Gastrocnemius medialis (tissue), 4 donors: ENCODE measurements at regions not wholly inside any gene's neighbourhood (a gene's known extent, or its start where the extent isn't known, plus 50 kb on each side); places are given as distances from the start of the nearest gene placed in this dataset.

ENCODE experiments used
- ATAC-seq, 2 donors: fragments of 150-250 bp; one replicate each; pipeline ENCODE4 v1.9.1; 2016
- DNase-seq, 2 donors: peaks; one replicate each; pipeline ENCODE4 v3.0.0-alpha.2; 2019
- H3K27ac ChIP-seq, 4 donors: fragments of 200-600 bp; sonication (generic); 1 replicate in 1 of 4; 2 replicates in 3 of 4; pipeline ENCODE4 v1.5.1; 2016 to 2018; ENCODE audit warnings: mild to moderate bottlenecking in 2 of 4, moderate library complexity in 1 of 4
- H3K27me3 ChIP-seq, 3 donors: fragments of 200-600 bp; sonication (generic) in 2 of 3; 1 replicate in 1 of 3; 2 replicates in 2 of 3; pipeline versions ENCODE4 v1.5.1 to v1.6.0; 2016 to 2019; ENCODE audit warnings: mild to moderate bottlenecking in 1 of 3, moderate library complexity in 1 of 3
- H3K36me3 ChIP-seq, 2 donors: fragments of 200-600 bp; sonication (generic) in 1 of 2; one replicate each; pipeline ENCODE4 v1.5.1; 2017 to 2018
- H3K4me1 ChIP-seq, 2 donors: fragments of 200-600 bp; sonication (generic) in 1 of 2; one replicate each; pipeline ENCODE4 v1.5.1; 2016 to 2017; ENCODE audit warnings: mild to moderate bottlenecking in 2 of 2
- H3K4me3 ChIP-seq, 4 donors: fragments of 200-600 bp; sonication (generic) in 3 of 4; 1 replicate in 1 of 4; 2 replicates in 3 of 4; pipeline ENCODE4 v1.5.1; 2016 to 2019; ENCODE audit warnings: mild to moderate bottlenecking in 2 of 4
- H3K9me3 ChIP-seq, 3 donors: fragments of 200-600 bp; sonication (generic) in 2 of 3; 1 replicate in 1 of 3; 2 replicates in 2 of 3; pipeline ENCODE4 v1.5.1; 2016 to 2019
- POLR2A ChIP-seq, 2 donors: fragments of 450-650 bp; IDR thresholded peaks; one replicate each; pipeline ENCODE4 v1.6.1; 2017; ENCODE audit warnings: antibody characterized with exemption in 2 of 2, mild to moderate bottlenecking in 2 of 2, moderate library complexity in 2 of 2
- in situ Hi-C, 4 donors: fragments of 200-750 bp; cut with MboI; loops; one replicate each; pipeline versions ENCODE4 v1.15.0 to v1.8.0; 2017; ENCODE audit warnings: low sequenced_read_pairs in 4 of 4
- intact Hi-C: fragments of 100-400 bp; cut with DNase I; formaldehyde crosslinking; loops from one replicate; pipeline ENCODE4 v1.15.1; 2023; ENCODE audit warnings: low total_unique reads
- TF ChIP-seq, protein P1 (sequence below), 5 experiments: fragments of 450-650 bp in 3 of 5; fragments of 200-600 bp in 2 of 5; sonication (generic) in 2 of 5; IDR thresholded peaks in 4 of 5; conservative IDR thresholded peaks in 1 of 5; 1 replicate in 4 of 5; 2 replicates in 1 of 5; pipeline ENCODE4 v1.5.1; 2016 to 2019; ENCODE audit warnings: antibody characterized with exemption in 5 of 5, mild to moderate bottlenecking in 3 of 5, moderate library complexity in 3 of 5

DNA sequence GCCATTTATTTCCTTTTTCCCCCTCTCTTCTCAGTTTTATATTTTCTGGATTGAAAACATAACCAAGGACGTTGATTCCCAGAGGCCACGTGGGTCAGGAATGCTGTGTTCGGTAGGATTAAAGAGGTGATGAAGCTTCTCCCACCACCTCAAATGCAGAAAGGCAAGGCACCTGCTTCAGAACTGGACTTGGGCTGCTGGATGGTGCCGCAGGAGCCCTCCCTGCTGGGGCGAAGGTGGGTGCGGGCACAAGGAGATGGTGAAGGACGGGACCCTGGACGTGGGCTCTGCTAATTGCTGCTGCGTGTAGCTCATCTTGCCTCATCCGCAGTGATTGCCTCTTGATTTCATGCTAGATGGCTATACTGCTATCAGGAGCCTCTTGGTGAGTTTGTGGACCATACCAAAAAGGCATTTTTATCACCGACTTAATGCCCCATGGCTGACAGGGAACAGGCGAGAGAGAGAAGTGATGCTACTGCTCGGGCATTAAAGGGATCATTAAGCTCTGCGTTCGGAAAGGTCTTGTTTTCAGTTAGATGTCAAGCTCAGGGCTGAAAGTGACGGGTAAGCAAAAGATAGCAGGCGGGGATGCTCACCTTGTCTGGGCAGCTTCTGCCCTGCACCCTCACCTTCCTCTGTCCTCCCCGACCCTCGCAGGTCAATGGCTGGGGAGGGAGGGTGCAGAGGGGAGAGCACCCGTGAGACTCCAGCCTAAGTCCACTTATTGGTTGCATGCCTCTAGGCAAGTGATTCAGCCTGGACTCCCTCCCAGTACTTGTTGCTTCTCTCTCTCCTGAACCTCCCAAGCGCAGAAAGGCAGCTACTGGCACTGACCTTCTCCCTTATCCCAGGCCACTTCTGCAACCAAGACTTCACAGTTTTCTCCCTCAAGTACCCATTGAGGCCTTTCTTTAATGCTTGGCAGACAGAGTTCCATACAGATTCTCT lies 71.6 kb upstream of the FSTL4 start:
- intact Hi-C loops (no loop called here), in situ Hi-C loops (no loop called here)
- DNase-seq: no peak
- TF ChIP-seq POLR2A (IDR thresholded peaks at IDR 0.05): no peak
- TF ChIP-seq, protein P1, sequence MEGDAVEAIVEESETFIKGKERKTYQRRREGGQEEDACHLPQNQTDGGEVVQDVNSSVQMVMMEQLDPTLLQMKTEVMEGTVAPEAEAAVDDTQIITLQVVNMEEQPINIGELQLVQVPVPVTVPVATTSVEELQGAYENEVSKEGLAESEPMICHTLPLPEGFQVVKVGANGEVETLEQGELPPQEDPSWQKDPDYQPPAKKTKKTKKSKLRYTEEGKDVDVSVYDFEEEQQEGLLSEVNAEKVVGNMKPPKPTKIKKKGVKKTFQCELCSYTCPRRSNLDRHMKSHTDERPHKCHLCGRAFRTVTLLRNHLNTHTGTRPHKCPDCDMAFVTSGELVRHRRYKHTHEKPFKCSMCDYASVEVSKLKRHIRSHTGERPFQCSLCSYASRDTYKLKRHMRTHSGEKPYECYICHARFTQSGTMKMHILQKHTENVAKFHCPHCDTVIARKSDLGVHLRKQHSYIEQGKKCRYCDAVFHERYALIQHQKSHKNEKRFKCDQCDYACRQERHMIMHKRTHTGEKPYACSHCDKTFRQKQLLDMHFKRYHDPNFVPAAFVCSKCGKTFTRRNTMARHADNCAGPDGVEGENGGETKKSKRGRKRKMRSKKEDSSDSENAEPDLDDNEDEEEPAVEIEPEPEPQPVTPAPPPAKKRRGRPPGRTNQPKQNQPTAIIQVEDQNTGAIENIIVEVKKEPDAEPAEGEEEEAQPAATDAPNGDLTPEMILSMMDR (IDR thresholded peaks at IDR 0.05 in 4 of 5, conservative IDR thresholded peaks at IDR 0.05 in 1 of 5): no peak
- Histone ChIP-seq H3K9me3 (no peaks in the 10 kb centered on the region), H3K27me3 (peaks cover 0 to 3% (median 0%) of the 10 kb centered on the region in 3 donors), H3K27ac (no peak overlapping the region), H3K4me1 (no peaks in the 10 kb centered on the region), H3K4me3 (no peak overlapping the region), H3K36me3 (no peaks in the 10 kb centered on the region)
- no peak for ATAC-seq

DNA sequence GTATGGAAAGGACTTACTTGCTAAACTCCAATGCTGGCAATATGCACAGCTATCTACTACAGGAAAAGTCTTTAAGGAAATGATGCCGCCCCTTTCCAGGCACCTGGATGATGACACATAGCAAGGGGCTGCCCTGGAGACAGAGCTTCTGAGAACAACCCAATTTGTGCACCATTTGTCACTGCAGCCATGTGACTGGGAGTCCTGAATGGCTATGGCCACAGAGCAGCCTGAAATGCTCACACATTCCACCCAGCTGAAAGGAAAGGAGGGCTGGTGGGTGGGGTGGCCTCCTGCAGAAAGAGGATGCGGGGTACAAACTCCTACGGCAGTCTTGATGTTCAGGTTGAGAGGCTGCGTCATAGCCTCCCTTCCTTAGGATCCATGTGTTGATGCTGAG lies 70.1 kb upstream of the FSTL4 start:
- no peak for ATAC-seq
- Histone ChIP-seq H3K27me3 (no peaks in the 10 kb centered on the region), H3K36me3 (no peaks in the 10 kb centered on the region), H3K9me3 (no peaks in the 10 kb centered on the region), H3K4me1 (no peaks in the 10 kb centered on the region), H3K4me3 (no peak overlapping the region), H3K27ac (no peak overlapping the region)
- in situ Hi-C loops: no loop called here
- no peak for DNase-seq
- TF ChIP-seq, protein P1 (IDR thresholded peaks at IDR 0.05 in 4 of 5, conservative IDR thresholded peaks at IDR 0.05 in 1 of 5): no peak
- no peak for TF ChIP-seq POLR2A (IDR thresholded peaks at IDR 0.05)
- intact Hi-C loops: no loop called here

DNA sequence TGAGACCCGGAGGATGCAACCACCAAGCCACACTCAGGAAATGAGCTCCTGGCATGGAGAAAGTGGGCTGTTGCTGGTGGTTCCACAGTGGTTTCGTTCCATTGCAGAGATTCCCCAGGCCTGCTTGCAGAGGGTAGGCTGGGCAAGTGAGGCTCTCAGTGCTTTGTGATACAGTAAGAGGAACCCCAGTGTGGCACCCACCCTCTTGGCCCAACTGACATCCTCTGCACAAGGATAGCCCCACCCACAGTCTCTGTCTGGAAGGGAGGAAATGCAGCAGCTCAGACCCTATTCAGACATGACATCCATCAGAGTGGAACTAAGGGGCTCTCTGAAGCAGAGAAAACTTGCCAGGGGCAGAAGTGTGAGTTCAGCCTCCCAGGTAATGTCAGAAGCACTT lies 69.6 kb upstream of the FSTL4 start:
- DNase-seq (no peak), ATAC-seq (no peak)
- Histone ChIP-seq H3K27me3 (no peaks in the 10 kb centered on the region), H3K27ac (no peak overlapping the region), H3K4me3 (no peak overlapping the region), H3K9me3 (no peaks in the 10 kb centered on the region), H3K36me3 (no peaks in the 10 kb centered on the region), H3K4me1 (no peaks in the 10 kb centered on the region)
- intact Hi-C loops: no loop called here
- TF ChIP-seq, protein P1 (IDR thresholded peaks at IDR 0.05 in 4 of 5, conservative IDR thresholded peaks at IDR 0.05 in 1 of 5): no peak
- TF ChIP-seq POLR2A (IDR thresholded peaks at IDR 0.05): no peak
- in situ Hi-C loops: no loop called here

DNA sequence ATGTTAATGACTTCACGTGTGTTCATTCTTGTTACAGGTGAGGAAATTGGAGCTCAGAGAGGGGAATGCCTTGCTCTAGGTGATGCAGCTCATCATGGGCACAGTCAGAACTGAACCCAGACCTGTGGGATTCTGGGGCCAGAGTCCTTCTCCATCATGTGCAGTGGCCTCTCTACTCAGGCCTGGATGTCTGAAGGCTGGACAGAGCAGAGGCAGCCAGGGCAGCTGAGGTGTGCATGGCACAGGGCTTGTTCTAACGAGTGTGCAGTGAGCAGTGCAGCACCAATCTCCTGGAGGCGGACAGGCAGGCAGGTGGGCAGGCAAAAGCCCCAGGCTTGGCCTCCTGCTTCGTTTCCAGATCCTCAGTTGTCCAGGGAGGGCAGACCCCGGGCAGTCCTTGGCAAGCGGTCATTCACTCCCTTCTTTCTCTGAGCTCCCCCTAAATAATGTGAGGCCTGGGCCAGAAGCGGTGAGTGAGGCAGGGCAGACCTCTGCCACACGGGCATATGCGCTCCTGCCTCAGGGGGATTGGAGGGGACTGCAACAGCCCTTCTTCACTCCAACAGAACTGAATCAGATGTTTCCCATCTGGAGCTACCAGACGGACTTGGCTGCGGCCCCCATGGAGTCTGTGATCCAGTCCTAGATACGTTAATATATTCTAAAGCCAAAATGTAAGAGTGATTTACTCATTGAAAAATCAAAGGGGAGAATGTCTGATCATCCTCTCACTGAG lies 68.7 kb upstream of the FSTL4 start:
- Histone ChIP-seq H3K9me3 (no peaks in the 10 kb centered on the region), H3K4me3 (no peak overlapping the region), H3K36me3 (no peaks in the 10 kb centered on the region), H3K27me3 (no peaks in the 10 kb centered on the region), H3K4me1 (no peaks in the 10 kb centered on the region), H3K27ac (no peak overlapping the region)
- ATAC-seq (no peak), DNase-seq (no peak)
- intact Hi-C loops: no loop called here
- no peak for TF ChIP-seq POLR2A (IDR thresholded peaks at IDR 0.05)
- TF ChIP-seq, protein P1 (IDR thresholded peaks at IDR 0.05 in 4 of 5, conservative IDR thresholded peaks at IDR 0.05 in 1 of 5): no peak
- in situ Hi-C loops: no loop called here
